ENCODE measurements at regions not wholly inside any gene's neighbourhood (a gene's known extent, or its start where the extent isn't known, plus 50 kb on each side); places are given as distances from the start of the nearest gene placed in this dataset.

GRCh38 chrX:8377041-8377440, 87.6 kb upstream of the VCX3B start:
- H3K36me3 ChIP-seq (ENCODE audit: control insufficient read depth, insufficient read depth, low read length), result no peaks in the 10 kb centered on the region
- no peak overlapping the region for H3K4me3 ChIP-seq (ENCODE audit: low read depth, low read length)
- no peaks in the 10 kb centered on the region for H3K27me3 ChIP-seq (ENCODE audit: control insufficient read depth, insufficient read depth, low read length)
- no peak for DNase-seq (ENCODE audit: low read depth)
- TF ChIP-seq CTCF (IDR thresholded peaks at IDR 0.05; ENCODE audit: insufficient read depth, low read length, poor library complexity, severe bottlenecking), result no peak

- no peak for TF ChIP-seq CTCF (IDR thresholded peaks at IDR 0.05; ENCODE audit: insufficient read depth, low read length, poor library complexity, severe bottlenecking)
- DNase-seq (ENCODE audit: low read depth), result no peak
- Histone ChIP-seq H3K4me3 (ENCODE audit: low read depth, low read length) (no peak overlapping the region), H3K27me3 (ENCODE audit: control insufficient read depth, insufficient read depth, low read length) (no peaks in the 10 kb centered on the region), H3K36me3 (ENCODE audit: control insufficient read depth, insufficient read depth, low read length) (no peaks in the 10 kb centered on the region)
Observed at GRCh38 chrX:8390771-8391170, 73.9 kb upstream of the VCX3B start.

GRCh38 chrX:8403988-8404387, 60.6 kb upstream of the VCX3B start:
- H3K27me3 ChIP-seq (ENCODE audit: control insufficient read depth, insufficient read depth, low read length), result no peaks in the 10 kb centered on the region
- H3K36me3 ChIP-seq (ENCODE audit: control insufficient read depth, insufficient read depth, low read length), result no peaks in the 10 kb centered on the region
- DNase-seq (ENCODE audit: low read depth), result no peak
- no peak for TF ChIP-seq CTCF (IDR thresholded peaks at IDR 0.05; ENCODE audit: insufficient read depth, low read length, poor library complexity, severe bottlenecking)
- H3K4me3 ChIP-seq (ENCODE audit: low read depth, low read length), result no peak overlapping the region

GRCh38 chrX:8404471-8404870, 60.2 kb upstream of the VCX3B start:
- no peak overlapping the region for H3K4me3 ChIP-seq (ENCODE audit: low read depth, low read length)
- no peaks in the 10 kb centered on the region for H3K27me3 ChIP-seq (ENCODE audit: control insufficient read depth, insufficient read depth, low read length)
- no peaks in the 10 kb centered on the region for H3K36me3 ChIP-seq (ENCODE audit: control insufficient read depth, insufficient read depth, low read length)
- no peak for DNase-seq (ENCODE audit: low read depth)
- no peak for TF ChIP-seq CTCF (IDR thresholded peaks at IDR 0.05; ENCODE audit: insufficient read depth, low read length, poor library complexity, severe bottlenecking)

GRCh38 chrX:8404926-8405325, 59.7 kb upstream of the VCX3B start:
- Histone ChIP-seq H3K36me3 (ENCODE audit: control insufficient read depth, insufficient read depth, low read length) (no peaks in the 10 kb centered on the region), H3K4me3 (ENCODE audit: low read depth, low read length) (no peak overlapping the region), H3K27me3 (ENCODE audit: control insufficient read depth, insufficient read depth, low read length) (no peaks in the 10 kb centered on the region)
- TF ChIP-seq CTCF (IDR thresholded peaks at IDR 0.05; ENCODE audit: insufficient read depth, low read length, poor library complexity, severe bottlenecking), result no peak
- no peak for DNase-seq (ENCODE audit: low read depth)

- Histone ChIP-seq H3K36me3 (ENCODE audit: control insufficient read depth, insufficient read depth, low read length) (no peaks in the 10 kb centered on the region), H3K27me3 (ENCODE audit: control insufficient read depth, insufficient read depth, low read length) (no peaks in the 10 kb centered on the region), H3K4me3 (ENCODE audit: low read depth, low read length) (no peak overlapping the region)
- no peak for DNase-seq (ENCODE audit: low read depth)
- TF ChIP-seq CTCF (IDR thresholded peaks at IDR 0.05; ENCODE audit: insufficient read depth, low read length, poor library complexity, severe bottlenecking), result no peak
Observed at GRCh38 chrX:8405631-8406030, 59.0 kb upstream of the VCX3B start.

Measured in kidney epithelial cell (primary cell).